HCT116 (cell line): ENCODE measurements at regions not wholly inside any gene's neighbourhood (a gene's known extent, or its start where the extent isn't known, plus 50 kb on each side); places are given as distances from the start of the nearest gene placed in this dataset.

Experiments used
- ATAC-seq: fragments of 200-7000 bp; cut with Tn5 transposase; 2 replicates; pipeline ENCODE4 v1.9.1; 2020; ENCODE audit warnings: mild to moderate bottlenecking, moderate library complexity
- BruUV-seq: library from RNA; stranded (reverse); fragments of 400-500 nt; replicated peaks from 2 replicates; lab custom pipeline; 2021; lab: Mats Ljungman, UMichigan
- CTCF ChIA-PET: fragments of 300-600 bp; sonication (Branson Sonifier 250); formaldehyde crosslinking; loops from one replicate; lab custom pipeline; 2021; ENCODE audit warnings: antibody characterized with exemption; lab: Charles Lee
- POLR2A ChIA-PET: fragments of 300-600, 350-600 bp; sonication (Branson Sonifier 250); formaldehyde crosslinking; loops from one replicate; lab custom pipeline; 2021; ENCODE audit warnings: antibody characterized with exemption; lab: Charles Lee
- RAD21 ChIA-PET, 2 experiments: fragments of 300-600 bp; sonication (Branson Sonifier 250); formaldehyde crosslinking; loops; one replicate each; lab custom pipeline; 2023; ENCODE audit warnings: low total read pairs in 2 of 2; ENCODE audit not compliant: uncharacterized antibody in 2 of 2, unreplicated experiment in 2 of 2, low non-redundant PET in 1 of 2; lab: Charles Lee
- DNase-seq: peaks from one replicate; pipeline ENCODE4 v3.0.0-alpha.2; 2010; ENCODE audit warnings: low read depth, low spot score
- H2AFZ ChIP-seq: fragments of 200-600 bp; shearing (Covaris generic), sonication (generic); 2 replicates; pipeline ENCODE4 v1.6.1; 2017; ENCODE audit warnings: low read depth, mixed run types, mixed read lengths, antibody characterized with exemption, low read length; ENCODE audit not compliant: poor library complexity, severe bottlenecking
- H3K27ac ChIP-seq: 2 replicates; pipeline ENCODE4 v1.5.1; 2012; ENCODE audit warnings: low read depth, low read length
- H3K27me3 ChIP-seq: fragments of 200-600 bp; sonication (generic); 2 replicates; pipeline ENCODE4 v1.6.1; 2016; ENCODE audit warnings: mixed run types, low read length, mixed read lengths; ENCODE audit not compliant: insufficient read depth
- H3K36me3 ChIP-seq, 2 experiments: fragments of 200-500 bp in 1 of 2; fragments of 200-600 bp in 1 of 2; sonication (Bioruptor generic) in 1 of 2; sonication (generic) in 1 of 2; 2 replicates each; pipeline versions ENCODE4 v1.5.1 to v1.6.1; 2014 to 2016; ENCODE audit warnings: low read length in 2 of 2, inconsistent platforms in 1 of 2, mixed read lengths in 1 of 2, mixed run types in 1 of 2; ENCODE audit not compliant: insufficient read depth in 2 of 2, control insufficient read depth in 1 of 2
- H3K4me1 ChIP-seq, 2 experiments: fragments of 200-600 bp in 1 of 2; sonication (generic) in 1 of 2; 2 replicates each; pipeline versions ENCODE4 v1.5.1 to v1.6.1; 2012 to 2017; ENCODE audit warnings: low read length in 2 of 2, inconsistent platforms in 1 of 2, mild to moderate bottlenecking in 1 of 2, mixed read lengths in 1 of 2, mixed run types in 1 of 2, moderate library complexity in 1 of 2; ENCODE audit not compliant: insufficient read depth in 2 of 2, control insufficient read depth in 1 of 2
- H3K4me2 ChIP-seq: fragments of 200-600 bp; sonication (generic); 2 replicates; pipeline ENCODE4 v1.6.1; 2017; ENCODE audit warnings: mixed run types, low read length, mixed read lengths
- H3K4me3 ChIP-seq, 2 experiments: fragments of 200-600 bp in 1 of 2; sonication (generic) in 1 of 2; replicated peaks in 1 of 2; 2 replicates each; pipeline ENCODE4 v1.5.1; 2011 to 2016; ENCODE audit warnings: low read length in 2 of 2, control low read depth in 1 of 2, low read depth in 1 of 2, mild to moderate bottlenecking in 1 of 2, mixed read lengths in 1 of 2, mixed run types in 1 of 2
- H3K79me2 ChIP-seq: fragments of 200-600 bp; sonication (generic); 2 replicates; pipeline ENCODE4 v1.6.1; 2017; ENCODE audit warnings: mild to moderate bottlenecking, mixed run types, low read length, moderate library complexity, mixed read lengths; ENCODE audit not compliant: insufficient read depth
- H3K9ac ChIP-seq: fragments of 200-600 bp; sonication (generic); 2 replicates; pipeline ENCODE4 v1.6.1; 2016; ENCODE audit warnings: low read length, mixed read lengths
- H3K9me2 ChIP-seq: fragments of 200-600 bp; sonication (generic), shearing (Covaris generic); 2 replicates; pipeline ENCODE4 v1.6.1; 2017; ENCODE audit warnings: mixed run types, mild to moderate bottlenecking, moderate library complexity; ENCODE audit not compliant: insufficient read depth
- H3K9me3 ChIP-seq, 2 experiments: fragments of 200-500 bp in 1 of 2; fragments of 200-600 bp in 1 of 2; sonication (Bioruptor generic) in 1 of 2; sonication (generic) in 1 of 2; 2 replicates each; pipeline ENCODE4 v1.6.1; 2014 to 2017; ENCODE audit warnings: low read length in 2 of 2, mixed read lengths in 2 of 2, inconsistent platforms in 1 of 2, low read depth in 1 of 2, mild to moderate bottlenecking in 1 of 2, mixed run types in 1 of 2, moderate library complexity in 1 of 2; ENCODE audit not compliant: control insufficient read depth in 1 of 2, insufficient read depth in 1 of 2
- H4K20me1 ChIP-seq: fragments of 200-600 bp; sonication (generic), shearing (Covaris generic); 2 replicates; pipeline ENCODE4 v1.6.1; 2017; ENCODE audit warnings: mixed run types, mild to moderate bottlenecking, moderate library complexity; ENCODE audit not compliant: insufficient read depth
- ATF3 ChIP-seq: IDR thresholded peaks from 2 replicates; pipeline ENCODE4 v1.6.1; 2012
- CBX3 ChIP-seq: IDR thresholded peaks from 2 replicates; pipeline ENCODE4 v1.6.1; 2012; ENCODE audit warnings: low read depth
- CEBPB ChIP-seq: IDR thresholded peaks from 2 replicates; pipeline ENCODE4 v1.6.1; 2012; ENCODE audit warnings: low read depth
- CTCF ChIP-seq, 3 experiments: fragments of 200-600 bp in 1 of 3; sonication (generic) in 1 of 3; IDR thresholded peaks in 2 of 3; conservative IDR thresholded peaks in 1 of 3; 2 replicates each; pipeline ENCODE4 v1.5.1; 2012 to 2017; ENCODE audit warnings: low read depth in 2 of 3, low read length in 2 of 3, antibody characterized with exemption in 1 of 3, borderline replicate concordance in 1 of 3, control low read depth in 1 of 3, mild to moderate bottlenecking in 1 of 3, mixed read lengths in 1 of 3, mixed run types in 1 of 3, moderate library complexity in 1 of 3; ENCODE audit not compliant: insufficient read depth in 1 of 3
- ELF1 ChIP-seq: IDR thresholded peaks from 2 replicates; pipeline ENCODE4 v1.6.1; 2012; ENCODE audit warnings: low read depth, borderline replicate concordance
- EZH2 ChIP-seq: fragments of 200-600 bp; sonication (generic); IDR thresholded peaks from 2 replicates; pipeline ENCODE4 v1.6.1; 2017; ENCODE audit warnings: antibody characterized with exemption, mixed run types
- EZH2phosphoT487 ChIP-seq: fragments of 200-600 bp; IDR thresholded peaks from 2 replicates; pipeline ENCODE4 v1.6.1; 2018; ENCODE audit warnings: antibody characterized with exemption, borderline replicate concordance
- FOSL1 ChIP-seq: IDR thresholded peaks from 2 replicates; pipeline ENCODE4 v1.6.1; 2012; ENCODE audit warnings: low read depth
- MAX ChIP-seq: IDR thresholded peaks from 2 replicates; pipeline ENCODE4 v1.6.1; 2012
- POLR2AphosphoS5 ChIP-seq: IDR thresholded peaks from 2 replicates; pipeline ENCODE4 v1.6.1; 2011; ENCODE audit warnings: mild to moderate bottlenecking, low read depth, low read length, moderate library complexity
- RAD21 ChIP-seq: IDR thresholded peaks from 2 replicates; pipeline ENCODE4 v1.6.1; 2012; ENCODE audit warnings: low read depth, mild to moderate bottlenecking
- SIN3A ChIP-seq: IDR thresholded peaks from 2 replicates; pipeline ENCODE4 v1.6.1; 2012; ENCODE audit warnings: low read depth
- SRF ChIP-seq: IDR thresholded peaks from 2 replicates; pipeline ENCODE4 v1.6.1; 2012; ENCODE audit warnings: low read depth
- TCF7L2 ChIP-seq: IDR thresholded peaks from 2 replicates; pipeline ENCODE4 v1.7.0; 2011; ENCODE audit warnings: borderline replicate concordance, inconsistent platforms; ENCODE audit not compliant: insufficient read depth, insufficient read length; ENCODE audit errors: extremely low read depth
- YY1 ChIP-seq: IDR thresholded peaks from 2 replicates; pipeline ENCODE4 v1.6.1; 2011; ENCODE audit warnings: low read length, low read depth, moderate library complexity, mild to moderate bottlenecking; ENCODE audit not compliant: insufficient replicate concordance; ENCODE audit errors: extremely low read depth
- ZNF274 ChIP-seq: fragments of 200-500 bp; sonication (Bioruptor generic); IDR thresholded peaks from 2 replicates; pipeline ENCODE4 v1.6.1; 2014; ENCODE audit warnings: mild to moderate bottlenecking, low read depth, low read length, inconsistent platforms
- intact Hi-C: fragments of 100-400 bp; cut with micrococcal nuclease; formaldehyde crosslinking; loops from 2 replicates; pipeline ENCODE4 v1.10.0; 2022
- TF ChIP-seq, protein P1 (sequence below): IDR thresholded peaks from 2 replicates; pipeline ENCODE4 v1.6.1; 2012; ENCODE audit warnings: low read depth

DNA sequence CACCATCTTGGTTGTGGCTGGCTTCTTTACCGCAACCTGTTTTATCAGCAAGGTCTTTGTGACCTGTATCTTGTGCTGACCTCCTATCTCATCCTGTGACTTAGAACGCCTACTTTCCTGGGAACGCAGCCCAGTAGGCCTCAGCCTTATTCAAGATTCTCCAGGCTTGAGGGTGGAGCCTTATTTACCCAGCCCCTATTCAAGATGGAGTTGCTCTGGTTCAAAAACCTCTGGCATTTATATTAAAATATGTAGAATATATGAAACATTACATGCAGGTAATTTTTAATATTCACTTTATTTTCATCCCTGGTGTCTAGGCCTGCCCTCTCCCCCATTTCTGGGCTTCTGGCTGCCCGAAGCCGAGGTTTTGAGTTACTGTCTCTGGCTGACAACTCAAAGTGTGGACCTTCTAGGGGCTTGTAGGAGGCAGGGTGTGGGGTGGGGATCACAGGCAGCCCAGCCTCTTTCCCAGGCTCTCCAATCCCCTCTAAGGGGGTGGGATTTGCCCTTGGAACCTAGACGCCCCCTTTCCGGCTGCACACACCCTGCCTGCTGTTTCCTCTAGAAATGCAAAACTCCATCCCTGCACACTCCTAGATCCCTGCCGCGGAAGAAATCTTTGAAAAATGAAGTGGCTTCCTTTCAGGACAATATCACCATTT lies 152.0 kb downstream of the KCNJ12 start (continued):
- TF ChIP-seq EZH2: no peak
- no peak for TF ChIP-seq FOSL1
- TF ChIP-seq EZH2phosphoT487: no peak
- TF ChIP-seq CEBPB: no peak
- no peak for TF ChIP-seq ATF3
- TF ChIP-seq POLR2AphosphoS5: no peak
- no peak for TF ChIP-seq RAD21
- no peak for TF ChIP-seq ELF1

GRCh38 chr17:21530311-21530710 lies 154.2 kb downstream of the KCNJ12 start:
- H3K9ac ChIP-seq: no peak overlapping the region
- H4K20me1 ChIP-seq: no peaks in the 10 kb centered on the region
- H3K4me1 ChIP-seq: no peaks in the 10 kb centered on the region
- no peaks in the 10 kb centered on the region for H3K9me2 ChIP-seq
- CTCF ChIA-PET: no interaction called here
- 0 out of 4 replicates have a peak, but pooled peaks cover 0 to 2% of the 10 kb centered on the region in 2 experiments for H3K36me3 ChIP-seq
- H3K27ac ChIP-seq: no peak overlapping the region
- no peak for DNase-seq
- no peak overlapping the region for H2AFZ ChIP-seq
- no peaks in the 10 kb centered on the region for H3K79me2 ChIP-seq
- BruUV-seq: no TSS peak
- no peak overlapping the region for H3K4me3 ChIP-seq
- ATAC-seq: no peak
- intact Hi-C loops: no loop called here
- RAD21 ChIA-PET: no interaction called here
- H3K9me3 ChIP-seq: no peaks in the 10 kb centered on the region
- H3K27me3 ChIP-seq: no peaks in the 10 kb centered on the region
- H3K4me2 ChIP-seq: no peak overlapping the region
- POLR2A ChIA-PET: no interaction called here
- TF ChIP-seq CEBPB (no peak), MAX (no peak), TCF7L2 (no peak), CBX3 (no peak), YY1 (no peak), POLR2AphosphoS5 (no peak), SRF (no peak), ELF1 (no peak), SIN3A (no peak), ZNF274 (no peak), ATF3 (no peak), RAD21 (no peak), CTCF (IDR thresholded peaks at IDR 0.05 in 2 of 3, conservative IDR thresholded peaks at IDR 0.05 in 1 of 3; ENCODE audit: borderline replicate concordance in 1 of 3, insufficient read depth in 1 of 3, low read depth in 2 of 3, low read length in 2 of 3) (no peak)
- TF ChIP-seq, protein P1, sequence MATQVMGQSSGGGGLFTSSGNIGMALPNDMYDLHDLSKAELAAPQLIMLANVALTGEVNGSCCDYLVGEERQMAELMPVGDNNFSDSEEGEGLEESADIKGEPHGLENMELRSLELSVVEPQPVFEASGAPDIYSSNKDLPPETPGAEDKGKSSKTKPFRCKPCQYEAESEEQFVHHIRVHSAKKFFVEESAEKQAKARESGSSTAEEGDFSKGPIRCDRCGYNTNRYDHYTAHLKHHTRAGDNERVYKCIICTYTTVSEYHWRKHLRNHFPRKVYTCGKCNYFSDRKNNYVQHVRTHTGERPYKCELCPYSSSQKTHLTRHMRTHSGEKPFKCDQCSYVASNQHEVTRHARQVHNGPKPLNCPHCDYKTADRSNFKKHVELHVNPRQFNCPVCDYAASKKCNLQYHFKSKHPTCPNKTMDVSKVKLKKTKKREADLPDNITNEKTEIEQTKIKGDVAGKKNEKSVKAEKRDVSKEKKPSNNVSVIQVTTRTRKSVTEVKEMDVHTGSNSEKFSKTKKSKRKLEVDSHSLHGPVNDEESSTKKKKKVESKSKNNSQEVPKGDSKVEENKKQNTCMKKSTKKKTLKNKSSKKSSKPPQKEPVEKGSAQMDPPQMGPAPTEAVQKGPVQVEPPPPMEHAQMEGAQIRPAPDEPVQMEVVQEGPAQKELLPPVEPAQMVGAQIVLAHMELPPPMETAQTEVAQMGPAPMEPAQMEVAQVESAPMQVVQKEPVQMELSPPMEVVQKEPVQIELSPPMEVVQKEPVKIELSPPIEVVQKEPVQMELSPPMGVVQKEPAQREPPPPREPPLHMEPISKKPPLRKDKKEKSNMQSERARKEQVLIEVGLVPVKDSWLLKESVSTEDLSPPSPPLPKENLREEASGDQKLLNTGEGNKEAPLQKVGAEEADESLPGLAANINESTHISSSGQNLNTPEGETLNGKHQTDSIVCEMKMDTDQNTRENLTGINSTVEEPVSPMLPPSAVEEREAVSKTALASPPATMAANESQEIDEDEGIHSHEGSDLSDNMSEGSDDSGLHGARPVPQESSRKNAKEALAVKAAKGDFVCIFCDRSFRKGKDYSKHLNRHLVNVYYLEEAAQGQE: no peak
